M059J (cell line): ENCODE measurements at regions not wholly inside any gene's neighbourhood (a gene's known extent, or its start where the extent isn't known, plus 50 kb on each side); places are given as distances from the start of the nearest gene placed in this dataset.
A peak's percentile ranks its signal among the peaks of the same experiment; 100 is the strongest.

Source experiments
- DNase-seq: peaks from one replicate; pipeline ENCODE4 v3.0.0-alpha.2; 2012; ENCODE audit warnings: low read depth

GRCh38 chr15:94177112-94177511, 54.2 kb upstream of the MCTP2 start:
- peak; percentile 32 for DNase-seq

- no peak for DNase-seq
Measured at GRCh38 chr15:94175420-94175819, 55.9 kb upstream of the MCTP2 start.

- DNase-seq: peak; percentile 70
Measured at GRCh38 chr15:94174399-94174802, 57.0 kb upstream of the MCTP2 start.

DNA sequence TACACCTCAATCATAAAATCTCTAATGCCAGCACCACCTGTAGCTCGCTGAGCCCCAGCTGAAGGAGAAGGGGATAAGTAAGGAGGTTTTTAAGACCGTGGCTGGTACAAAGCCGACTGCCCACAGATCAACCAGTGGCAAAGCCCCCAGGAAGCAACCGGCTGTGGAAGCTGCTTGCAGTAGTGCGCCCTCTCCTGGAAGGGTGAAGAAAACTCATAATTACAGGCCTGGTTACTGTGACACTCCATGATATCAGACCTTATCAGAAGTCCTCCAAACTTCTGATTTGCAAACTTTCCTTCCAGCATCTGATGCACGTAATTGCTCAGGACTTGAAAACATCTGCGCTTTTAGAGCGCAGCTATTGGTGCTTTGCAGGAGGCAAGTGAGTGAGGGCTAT, 63.1 kb upstream of the MCTP2 start:
- DNase-seq: no peak

DNA sequence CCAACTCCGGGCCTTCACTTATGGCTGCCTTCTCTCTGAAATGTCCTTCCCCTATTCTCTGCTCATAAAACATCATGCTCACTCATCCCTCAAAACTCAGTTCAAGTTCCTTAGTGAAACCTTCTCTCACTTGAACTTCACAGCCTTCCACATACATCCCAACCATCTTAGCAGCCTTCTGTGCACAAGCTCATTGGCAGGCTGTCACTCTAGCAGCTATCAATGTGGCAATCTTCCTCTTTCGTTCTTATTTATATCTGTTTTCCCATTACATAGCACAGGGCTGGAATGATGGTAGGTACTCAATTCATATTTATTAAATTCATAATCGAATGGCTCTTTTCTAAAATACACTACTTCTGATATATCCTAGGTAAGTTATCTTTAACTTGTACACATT, 66.4 kb upstream of the MCTP2 start:
- no peak for DNase-seq

GRCh38 chr15:94164202-94164807, 67.1 kb upstream of the MCTP2 start:
- peak; percentile 38 for DNase-seq

DNA sequence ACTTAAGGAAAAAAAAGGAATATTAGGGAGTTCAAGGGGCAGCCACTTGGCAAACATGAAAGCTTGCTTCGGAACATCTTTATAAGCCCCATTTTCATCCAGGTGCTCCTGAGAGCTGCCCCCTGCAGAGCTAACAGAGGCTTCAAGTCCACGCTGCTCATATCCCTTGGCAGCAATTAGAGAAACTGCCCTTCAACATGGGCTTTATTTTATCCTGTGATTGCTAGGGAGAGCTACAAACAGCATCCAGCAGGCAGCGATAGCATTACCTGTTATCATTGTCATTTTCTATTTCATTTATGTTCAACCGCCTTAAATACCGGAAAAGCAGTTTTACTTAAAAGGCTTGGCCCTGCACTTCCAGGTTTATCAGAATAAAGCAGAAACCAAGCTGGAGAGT, 68.4 kb upstream of the MCTP2 start:
- DNase-seq: no peak

DNA sequence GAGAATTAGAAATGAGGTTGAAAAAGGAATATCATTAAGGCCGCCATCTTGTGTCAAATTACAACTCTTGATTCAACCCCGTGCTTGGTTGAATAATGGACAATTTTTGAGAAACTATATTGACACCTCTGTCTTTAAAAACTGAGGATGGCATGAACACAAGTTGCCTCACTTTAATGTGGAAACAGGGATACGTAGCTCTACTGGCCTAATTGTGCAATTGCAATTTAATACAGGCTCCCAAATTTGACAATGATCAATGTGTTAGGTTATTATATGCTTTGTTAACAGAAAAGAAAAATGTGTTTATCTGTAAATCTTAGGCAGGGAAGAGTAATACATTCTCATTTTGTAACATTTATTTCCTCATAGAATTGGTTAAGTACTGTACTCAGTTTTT, 77.1 kb upstream of the MCTP2 start:
- DNase-seq: no peak

- no peak for DNase-seq
Measured at GRCh38 chr15:94145046-94145445, 86.3 kb upstream of the MCTP2 start.

- DNase-seq: no peak
Measured at GRCh38 chr15:94141802-94142201, 89.6 kb upstream of the MCTP2 start.

DNA sequence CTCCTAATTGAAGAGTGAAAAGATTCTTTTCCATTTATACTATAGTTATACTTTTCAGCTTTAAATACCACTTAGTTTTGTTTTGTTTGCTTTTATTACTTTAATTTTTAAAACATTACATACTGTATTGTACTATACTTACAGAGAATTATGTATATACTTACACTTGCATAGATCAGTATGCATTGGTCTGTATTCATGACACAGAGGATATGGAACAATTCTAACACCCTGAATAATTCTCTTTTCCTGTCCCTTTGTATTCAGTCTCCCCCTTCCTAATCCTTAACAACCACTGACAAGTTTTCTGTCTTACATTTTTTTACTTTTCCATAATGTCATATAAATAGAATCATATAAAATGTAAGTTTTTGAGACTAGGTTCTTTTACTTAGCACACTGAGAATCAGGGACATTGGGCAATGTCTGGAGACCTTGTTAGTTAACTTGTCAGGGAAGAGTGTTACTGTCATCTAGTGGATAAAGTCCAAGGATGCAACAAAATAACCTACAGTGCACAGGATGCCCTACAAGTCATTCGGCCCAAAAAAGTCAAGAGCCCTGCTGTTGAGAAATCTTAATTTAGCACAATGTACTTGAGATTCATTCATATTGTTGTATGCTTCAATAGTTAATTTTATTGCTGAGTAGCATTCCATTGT, 95.7 kb upstream of the MCTP2 start:
- DNase-seq: peak; percentile 7

DNA sequence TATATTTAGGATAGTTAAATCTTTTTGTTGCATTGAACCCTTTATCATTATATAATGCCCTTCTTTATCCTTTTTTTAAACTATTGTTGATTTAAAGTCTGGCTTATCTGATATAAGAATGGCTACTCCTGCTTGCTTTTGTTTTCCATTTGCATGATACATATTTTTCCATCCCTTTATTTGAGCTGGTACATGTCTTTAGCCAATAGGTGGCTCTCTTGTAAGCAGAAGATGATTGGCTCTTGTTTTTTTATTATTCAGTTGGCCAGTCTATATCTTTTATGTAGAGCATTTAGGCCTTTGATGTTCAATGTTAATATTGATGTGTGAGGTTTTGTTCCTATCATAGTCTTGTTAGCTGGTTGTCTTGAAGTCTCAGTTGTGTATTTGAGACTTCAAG, 99.5 kb upstream of the MCTP2 start:
- no peak for DNase-seq

DNA sequence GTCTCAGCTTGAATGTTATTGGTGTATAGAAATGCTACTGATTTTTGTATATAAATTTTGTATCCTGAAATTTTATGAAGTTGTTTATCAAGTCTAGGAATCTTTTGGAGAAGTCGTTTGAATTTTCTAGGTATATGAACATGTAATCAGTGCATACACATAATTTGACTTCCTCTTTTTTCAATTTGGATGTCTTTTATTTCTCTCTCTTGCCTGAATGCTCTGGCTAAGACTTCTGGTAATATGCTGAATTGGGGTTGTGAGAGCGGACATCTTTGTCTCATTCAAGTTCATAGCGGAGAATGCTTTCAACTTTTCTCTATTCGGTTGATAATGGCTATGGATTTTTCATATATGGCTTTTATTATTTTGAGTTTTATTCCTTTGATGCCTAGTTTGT, 100.9 kb upstream of the MCTP2 start:
- DNase-seq: no peak

DNA sequence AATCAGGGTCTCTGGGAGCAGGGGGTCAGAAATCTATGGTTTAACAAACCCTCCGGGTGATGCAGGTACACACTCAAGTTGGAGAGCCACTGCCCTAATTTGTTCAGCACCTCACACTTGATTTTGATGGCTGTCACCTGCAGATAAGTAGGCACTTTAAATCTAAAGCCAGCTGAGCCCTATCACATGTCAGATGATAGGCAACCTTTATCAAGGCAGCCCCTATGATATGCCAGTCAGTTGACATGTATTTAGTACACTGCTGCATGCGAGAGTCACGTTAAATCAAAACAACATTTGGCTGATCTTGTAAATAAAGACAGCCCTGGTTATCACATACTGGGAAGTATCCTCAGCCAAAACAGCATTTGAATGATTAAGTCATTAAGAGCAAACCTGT, 104.4 kb upstream of the MCTP2 start:
- DNase-seq: no peak

- DNase-seq: no peak
Measured at GRCh38 chr15:94125698-94126097, 105.7 kb upstream of the MCTP2 start.

GRCh38 chr15:94125156-94125555, 106.2 kb upstream of the MCTP2 start:
- no peak for DNase-seq

DNA sequence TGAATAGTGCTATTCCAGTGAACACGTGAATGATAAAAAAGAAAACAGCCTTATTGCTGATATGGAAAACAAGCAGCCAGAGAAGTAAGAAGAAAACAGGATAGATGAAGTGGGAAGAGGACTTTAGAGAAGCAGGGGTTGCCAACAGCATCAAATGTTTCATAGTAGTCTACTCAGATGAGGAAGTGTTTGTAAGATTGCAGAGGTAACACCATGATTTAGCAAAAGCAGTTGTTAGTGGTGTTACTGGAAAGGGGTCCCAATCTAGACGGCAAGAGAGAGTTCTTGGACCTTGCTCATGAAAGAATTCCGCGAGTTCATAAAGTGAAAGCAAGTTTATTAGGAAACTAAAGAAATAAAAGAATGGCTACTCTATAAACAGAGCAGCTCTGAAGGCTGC, 108.8 kb upstream of the MCTP2 start:
- DNase-seq: no peak

DNA sequence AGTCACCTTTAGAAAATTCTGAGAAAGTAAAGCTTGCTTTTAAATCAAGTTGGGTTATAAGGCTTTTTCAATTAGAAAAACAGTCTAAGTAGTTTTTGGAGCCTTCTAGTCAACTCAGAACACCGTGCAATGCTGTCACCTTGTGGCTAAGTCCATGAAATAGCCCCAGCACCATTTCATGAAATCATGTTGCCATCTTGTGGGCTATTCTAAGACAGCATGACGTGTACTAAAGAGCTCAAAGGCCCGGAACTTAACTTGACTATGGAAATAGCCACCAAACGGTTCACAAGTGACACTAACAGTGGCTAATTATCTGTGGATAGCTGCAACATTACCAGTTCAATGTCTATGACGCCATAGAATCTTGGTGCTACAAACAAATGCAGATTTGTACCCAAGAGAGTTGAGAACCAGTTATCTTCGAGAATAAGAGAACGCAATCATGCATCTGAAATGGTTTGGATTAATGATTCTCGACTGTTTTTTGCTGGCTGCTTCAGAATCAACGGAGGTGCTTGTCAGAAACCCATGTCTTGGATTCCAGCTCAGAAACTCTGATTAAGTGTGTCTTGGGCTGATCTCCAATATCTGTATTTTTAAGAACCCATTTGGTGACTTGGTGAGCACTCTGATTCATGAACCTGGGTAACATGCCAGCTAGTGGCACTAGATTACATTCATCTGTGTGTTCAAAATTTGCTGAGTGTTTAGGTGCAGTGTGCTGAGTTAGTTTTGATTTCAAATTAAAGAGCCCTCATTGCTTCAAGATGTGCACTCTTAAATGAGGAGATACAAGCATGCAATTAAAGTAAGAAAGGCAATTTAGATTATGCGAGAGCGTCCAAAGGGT, 111.2 kb upstream of the MCTP2 start:
- peak; percentile 68 for DNase-seq

GRCh38 chr15:94119298-94119811, 112.0 kb upstream of the MCTP2 start:
- no peak for DNase-seq

GRCh38 chr15:94110476-94111130, 120.8 kb upstream of the MCTP2 start:
- DNase-seq: no peak

DNA sequence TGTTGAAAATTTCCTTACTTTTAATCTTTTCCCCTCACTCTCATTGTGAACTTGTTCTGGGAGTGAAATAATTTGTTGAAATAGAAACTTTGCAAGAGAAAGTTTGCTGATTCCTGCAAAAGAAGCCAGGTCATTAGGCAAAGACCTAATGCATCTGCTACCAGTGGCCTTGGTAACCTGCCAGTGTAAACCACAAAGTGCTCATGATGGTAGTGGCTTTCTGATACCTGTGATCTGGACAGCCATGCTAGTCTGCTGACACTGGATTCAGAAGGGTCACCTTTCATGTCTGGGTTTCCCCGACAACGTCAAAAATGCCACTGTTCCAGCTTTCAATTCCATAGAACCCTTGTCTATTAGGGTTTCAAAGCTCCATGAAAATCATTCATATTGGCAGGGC, 123.7 kb upstream of the MCTP2 start:
- no peak for DNase-seq

DNA sequence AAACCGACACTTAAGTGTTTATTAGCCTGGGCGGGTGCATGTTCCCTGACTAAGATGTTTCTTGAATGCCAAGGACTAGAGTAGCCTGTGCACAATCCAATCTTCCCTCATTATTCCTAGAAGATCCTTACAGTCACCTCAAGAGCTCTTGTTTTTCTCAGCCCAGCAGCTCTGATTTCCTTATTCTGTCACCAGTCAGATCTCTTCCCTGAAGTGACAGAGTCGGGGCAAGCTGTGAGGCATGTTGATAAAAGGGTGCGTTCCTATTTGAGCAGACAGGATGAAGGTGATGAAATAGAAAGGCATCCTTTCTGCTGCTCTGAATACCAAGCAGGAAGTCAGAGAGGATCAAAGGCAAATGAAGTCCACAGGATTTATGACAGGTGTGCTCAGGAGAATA, 125.6 kb upstream of the MCTP2 start:
- no peak for DNase-seq
